ENCODE measurements at regions not wholly inside any gene's neighbourhood (a gene's known extent, or its start where the extent isn't known, plus 50 kb on each side); places are given as distances from the start of the nearest gene placed in this dataset.

DNA sequence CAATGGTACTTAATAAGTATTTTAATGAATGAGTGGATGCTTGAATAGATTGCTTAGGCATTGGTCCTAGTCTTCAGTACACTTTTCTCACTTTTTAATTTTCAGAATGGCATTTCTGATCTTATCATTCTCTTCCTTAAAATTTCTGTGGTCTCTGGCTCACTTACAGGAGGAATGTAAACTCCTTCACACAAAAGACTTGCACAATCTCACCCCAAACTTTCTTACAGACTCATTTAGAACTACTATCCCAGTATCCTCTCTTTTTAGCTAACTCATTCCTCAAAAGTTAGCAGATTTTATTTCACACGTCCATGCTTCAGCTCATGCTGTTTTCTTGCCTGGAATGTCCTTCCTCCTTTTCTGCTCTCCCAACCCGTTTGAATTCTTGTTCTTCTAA lies 350.1 kb downstream of the GRXCR1 start:
- H3K27me3 ChIP-seq (replicated peaks; ENCODE audit: insufficient read depth) = no peaks in the 10 kb centered on the region
- H3K27ac ChIP-seq = no peak overlapping the region
- ATAC-seq (ENCODE audit: insufficient number of reproducible peaks, low FRiP score, low read depth) (no peak), DNase-seq (ENCODE audit: low spot score) (no peak)
- no peak overlapping the region for H3K4me3 ChIP-seq
- H3K36me3 ChIP-seq = no peaks in the 10 kb centered on the region
- H3K4me1 ChIP-seq (ENCODE audit: control insufficient read depth in 1 of 2, low read depth in 2 of 2) = no peaks in the 10 kb centered on the region
- TF ChIP-seq, protein P1, sequence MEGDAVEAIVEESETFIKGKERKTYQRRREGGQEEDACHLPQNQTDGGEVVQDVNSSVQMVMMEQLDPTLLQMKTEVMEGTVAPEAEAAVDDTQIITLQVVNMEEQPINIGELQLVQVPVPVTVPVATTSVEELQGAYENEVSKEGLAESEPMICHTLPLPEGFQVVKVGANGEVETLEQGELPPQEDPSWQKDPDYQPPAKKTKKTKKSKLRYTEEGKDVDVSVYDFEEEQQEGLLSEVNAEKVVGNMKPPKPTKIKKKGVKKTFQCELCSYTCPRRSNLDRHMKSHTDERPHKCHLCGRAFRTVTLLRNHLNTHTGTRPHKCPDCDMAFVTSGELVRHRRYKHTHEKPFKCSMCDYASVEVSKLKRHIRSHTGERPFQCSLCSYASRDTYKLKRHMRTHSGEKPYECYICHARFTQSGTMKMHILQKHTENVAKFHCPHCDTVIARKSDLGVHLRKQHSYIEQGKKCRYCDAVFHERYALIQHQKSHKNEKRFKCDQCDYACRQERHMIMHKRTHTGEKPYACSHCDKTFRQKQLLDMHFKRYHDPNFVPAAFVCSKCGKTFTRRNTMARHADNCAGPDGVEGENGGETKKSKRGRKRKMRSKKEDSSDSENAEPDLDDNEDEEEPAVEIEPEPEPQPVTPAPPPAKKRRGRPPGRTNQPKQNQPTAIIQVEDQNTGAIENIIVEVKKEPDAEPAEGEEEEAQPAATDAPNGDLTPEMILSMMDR (IDR thresholded peaks at IDR 0.05) = no peak
- no peaks in the 10 kb centered on the region for H3K9me3 ChIP-seq

DNA sequence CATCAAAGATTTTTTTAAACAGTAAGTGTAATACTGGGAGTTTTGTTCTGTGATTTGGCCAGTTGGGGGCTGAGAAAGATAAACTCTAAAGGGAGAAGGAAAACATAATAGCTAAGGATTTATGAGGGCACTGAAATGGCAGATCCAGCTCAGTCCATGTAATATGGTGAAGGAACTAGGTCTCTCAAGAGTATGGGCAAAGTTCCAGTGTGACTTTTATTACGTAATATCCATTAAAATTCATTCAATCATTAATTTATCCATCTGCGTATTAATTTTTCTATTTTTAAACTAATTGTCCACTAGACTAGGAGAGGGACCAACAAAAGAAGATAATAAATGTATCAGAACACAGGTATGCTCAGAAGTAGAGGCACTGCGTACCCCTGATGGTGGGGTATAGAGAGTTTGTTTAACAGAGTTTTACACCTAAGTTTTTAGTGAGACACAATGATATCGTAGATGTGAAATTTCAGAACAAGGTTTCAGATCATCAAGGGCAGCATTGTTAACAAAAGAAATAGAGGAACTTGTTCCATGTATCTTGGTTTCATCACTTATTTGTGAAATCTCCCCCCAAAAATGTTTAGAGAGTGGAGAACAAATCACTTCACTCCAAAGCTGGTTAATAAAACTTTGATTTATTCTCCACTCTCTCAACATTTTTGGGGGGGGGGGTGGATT lies 351.1 kb downstream of the GRXCR1 start:
- H3K9me3 ChIP-seq = no peaks in the 10 kb centered on the region
- H3K27ac ChIP-seq = no peak overlapping the region
- ATAC-seq (ENCODE audit: insufficient number of reproducible peaks, low FRiP score, low read depth) (no peak), DNase-seq (ENCODE audit: low spot score) (no peak)
- TF ChIP-seq, protein P1 (IDR thresholded peaks at IDR 0.05) = no peak
- no peaks in the 10 kb centered on the region for H3K4me1 ChIP-seq (ENCODE audit: control insufficient read depth in 1 of 2, low read depth in 2 of 2)
- H3K36me3 ChIP-seq = no peaks in the 10 kb centered on the region
- no peaks in the 10 kb centered on the region for H3K27me3 ChIP-seq (replicated peaks; ENCODE audit: insufficient read depth)
- no peak overlapping the region for H3K4me3 ChIP-seq

DNA sequence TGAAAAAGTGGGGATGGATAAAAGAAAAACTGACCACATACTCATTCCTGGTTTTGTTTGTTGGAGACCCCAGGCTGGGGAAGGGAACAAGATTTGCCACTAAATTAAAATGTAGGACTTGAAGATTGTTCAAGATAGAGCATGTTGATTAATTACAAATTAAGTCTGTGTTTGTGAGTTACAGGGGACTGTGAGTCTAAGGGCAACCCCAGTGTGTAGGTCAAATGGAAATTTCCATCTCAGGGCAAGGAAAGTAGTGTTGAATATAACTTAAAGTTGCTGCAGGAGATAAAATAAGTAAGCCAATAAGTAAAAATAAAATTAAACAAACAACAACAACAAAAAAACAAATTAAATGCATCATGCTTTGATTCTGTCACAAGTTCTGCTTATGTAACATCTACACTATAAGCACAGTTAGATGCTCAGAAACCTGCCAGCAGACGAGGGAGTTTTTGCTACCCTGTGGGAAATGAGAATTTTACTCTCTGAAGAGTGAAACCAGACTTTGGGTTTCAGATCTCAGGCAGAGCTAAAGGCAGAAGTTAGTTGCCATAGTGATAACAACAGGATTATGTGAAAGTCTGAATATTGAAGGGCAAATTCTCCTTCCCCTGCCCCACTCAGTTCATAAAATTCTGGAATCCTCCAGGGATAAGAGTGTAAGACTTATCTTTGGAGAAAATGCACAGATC lies 352.3 kb downstream of the GRXCR1 start:
- DNase-seq (ENCODE audit: low spot score) (no peak), ATAC-seq (ENCODE audit: insufficient number of reproducible peaks, low FRiP score, low read depth) (no peak)
- Histone ChIP-seq H3K4me3 (no peak overlapping the region), H3K27ac (no peak overlapping the region), H3K9me3 (no peaks in the 10 kb centered on the region), H3K36me3 (no peaks in the 10 kb centered on the region), H3K4me1 (ENCODE audit: control insufficient read depth in 1 of 2, low read depth in 2 of 2) (no peaks in the 10 kb centered on the region), H3K27me3 (replicated peaks; ENCODE audit: insufficient read depth) (no peaks in the 10 kb centered on the region)
- TF ChIP-seq, protein P1 (IDR thresholded peaks at IDR 0.05) = no peak

DNA sequence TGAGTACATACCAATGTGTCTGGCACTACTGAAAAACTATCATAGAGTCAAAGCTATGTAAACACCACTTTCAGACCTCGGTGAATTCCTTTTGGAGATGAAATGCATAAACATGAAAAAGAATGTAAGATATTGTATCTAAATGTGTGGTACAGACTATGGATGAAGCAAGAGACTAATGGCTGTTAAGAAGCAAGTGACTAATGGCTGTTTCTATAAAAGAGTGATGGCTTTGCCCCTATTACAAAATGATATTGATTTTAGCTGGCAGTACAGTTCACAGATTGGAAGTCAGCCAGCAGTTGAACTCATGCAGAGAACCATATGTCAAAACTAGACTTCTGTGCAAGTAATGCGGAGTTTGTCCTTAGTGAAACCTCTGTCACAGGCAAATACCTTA lies 359.3 kb downstream of the GRXCR1 start:
- TF ChIP-seq, protein P1 (IDR thresholded peaks at IDR 0.05) = no peak
- no peak for ATAC-seq (ENCODE audit: insufficient number of reproducible peaks, low FRiP score, low read depth)
- H3K27ac ChIP-seq = no peak overlapping the region
- H3K4me3 ChIP-seq = no peak overlapping the region
- H3K9me3 ChIP-seq = no peaks in the 10 kb centered on the region
- no peak for DNase-seq (ENCODE audit: low spot score)
- H3K36me3 ChIP-seq = no peaks in the 10 kb centered on the region
- H3K4me1 ChIP-seq (ENCODE audit: control insufficient read depth in 1 of 2, low read depth in 2 of 2) = no peaks in the 10 kb centered on the region
- no peaks in the 10 kb centered on the region for H3K27me3 ChIP-seq (replicated peaks; ENCODE audit: insufficient read depth)

DNA sequence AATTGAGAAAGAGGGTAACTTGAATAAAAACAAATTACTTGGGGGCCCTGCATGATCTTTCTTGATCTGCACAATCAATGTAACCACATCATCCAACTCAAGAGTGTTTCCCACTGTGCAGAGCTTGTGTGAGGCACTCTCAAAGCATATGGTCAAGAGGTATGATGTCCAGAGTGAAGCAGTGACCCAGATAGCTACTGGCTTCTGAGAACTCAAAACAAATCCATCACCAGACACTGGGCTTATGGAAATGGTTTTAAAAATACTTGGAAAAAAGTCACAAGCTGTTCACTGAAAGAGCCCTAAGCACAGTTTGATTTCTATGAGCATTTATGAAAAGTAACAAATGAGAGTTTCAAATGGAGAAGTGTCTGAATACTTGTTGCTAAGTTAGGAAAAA lies 361.0 kb downstream of the GRXCR1 start:
- TF ChIP-seq, protein P1 (IDR thresholded peaks at IDR 0.05) = no peak
- Histone ChIP-seq H3K36me3 (no peaks in the 10 kb centered on the region), H3K27me3 (replicated peaks; ENCODE audit: insufficient read depth) (no peaks in the 10 kb centered on the region), H3K4me1 (ENCODE audit: control insufficient read depth in 1 of 2, low read depth in 2 of 2) (no peaks in the 10 kb centered on the region), H3K4me3 (no peak overlapping the region), H3K27ac (no peak overlapping the region), H3K9me3 (no peaks in the 10 kb centered on the region)
- DNase-seq (ENCODE audit: low spot score) (no peak), ATAC-seq (ENCODE audit: insufficient number of reproducible peaks, low FRiP score, low read depth) (no peak)
